Upper lobe of left lung (tissue), 4 donors: ENCODE measurements at regions not wholly inside any gene's neighbourhood (a gene's known extent, or its start where the extent isn't known, plus 50 kb on each side); places are given as distances from the start of the nearest gene placed in this dataset.

Experiments used
- EP300 ChIP-seq, 4 donors: sonication (generic); formaldehyde crosslinking; IDR thresholded peaks; one replicate each; pipeline ENCODE4 v1.5.1; 2017; ENCODE audit warnings: antibody characterized with exemption in 4 of 4, control low read depth in 2 of 4
- POLR2A ChIP-seq, 4 donors: fragments of 450-650 bp; IDR thresholded peaks; one replicate each; pipeline ENCODE4 v1.5.1; 2016 to 2017; ENCODE audit warnings: antibody characterized with exemption in 4 of 4, mild to moderate bottlenecking in 2 of 4
- POLR2AphosphoS5 ChIP-seq, 2 donors: sonication (generic); formaldehyde crosslinking; IDR thresholded peaks; one replicate each; pipeline ENCODE4 v1.5.1; 2017; ENCODE audit warnings: antibody characterized with exemption in 2 of 2
- TF ChIP-seq, protein P1 (sequence below), 6 experiments: fragments of 450-650 bp in 4 of 6; fragments of 200-600 bp in 2 of 6; sonication (generic) in 2 of 6; IDR thresholded peaks; one replicate each; pipeline ENCODE4 v1.5.1; 2016 to 2019; ENCODE audit warnings: antibody characterized with exemption in 6 of 6

DNA sequence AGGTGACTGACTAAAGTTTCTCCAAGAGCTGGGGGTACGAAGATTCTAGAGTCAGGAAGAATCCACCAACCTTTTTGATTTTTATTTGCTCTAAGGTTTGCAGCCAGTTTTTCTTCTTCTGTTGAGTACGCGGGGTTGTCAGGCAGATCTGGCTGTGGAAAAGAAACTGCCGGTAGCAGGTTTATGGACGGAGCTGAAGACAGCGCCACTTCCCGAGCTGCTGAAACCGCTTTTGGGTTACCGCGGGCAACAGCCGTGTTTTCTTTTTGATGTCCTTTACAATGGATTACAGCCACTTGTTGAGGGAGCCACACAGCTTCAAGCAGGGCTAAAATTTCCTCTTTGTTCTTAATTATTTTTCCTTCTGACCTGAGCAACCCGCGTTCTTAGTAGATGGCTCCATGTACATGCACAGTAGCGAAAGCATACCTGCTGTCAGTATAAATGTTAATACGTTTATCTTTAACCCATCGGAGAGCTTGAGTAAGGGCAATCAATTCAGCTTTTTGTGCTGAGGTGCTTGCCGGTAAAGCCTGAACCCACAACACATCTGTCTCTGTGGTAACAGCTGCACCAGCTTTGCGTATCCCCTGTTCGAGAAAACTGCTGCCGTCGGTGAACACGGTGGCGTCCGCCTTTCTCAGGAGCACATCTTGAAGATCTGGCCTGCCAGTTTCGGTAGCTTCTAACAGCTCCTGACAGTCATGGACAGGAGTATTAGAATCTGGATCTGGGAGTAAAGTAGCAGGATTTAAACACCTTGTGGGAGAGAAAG lies 674.3 kb downstream of the TMEM121 start:
- TF ChIP-seq POLR2A (IDR thresholded peaks at IDR 0.05): no peak
- TF ChIP-seq, protein P1, sequence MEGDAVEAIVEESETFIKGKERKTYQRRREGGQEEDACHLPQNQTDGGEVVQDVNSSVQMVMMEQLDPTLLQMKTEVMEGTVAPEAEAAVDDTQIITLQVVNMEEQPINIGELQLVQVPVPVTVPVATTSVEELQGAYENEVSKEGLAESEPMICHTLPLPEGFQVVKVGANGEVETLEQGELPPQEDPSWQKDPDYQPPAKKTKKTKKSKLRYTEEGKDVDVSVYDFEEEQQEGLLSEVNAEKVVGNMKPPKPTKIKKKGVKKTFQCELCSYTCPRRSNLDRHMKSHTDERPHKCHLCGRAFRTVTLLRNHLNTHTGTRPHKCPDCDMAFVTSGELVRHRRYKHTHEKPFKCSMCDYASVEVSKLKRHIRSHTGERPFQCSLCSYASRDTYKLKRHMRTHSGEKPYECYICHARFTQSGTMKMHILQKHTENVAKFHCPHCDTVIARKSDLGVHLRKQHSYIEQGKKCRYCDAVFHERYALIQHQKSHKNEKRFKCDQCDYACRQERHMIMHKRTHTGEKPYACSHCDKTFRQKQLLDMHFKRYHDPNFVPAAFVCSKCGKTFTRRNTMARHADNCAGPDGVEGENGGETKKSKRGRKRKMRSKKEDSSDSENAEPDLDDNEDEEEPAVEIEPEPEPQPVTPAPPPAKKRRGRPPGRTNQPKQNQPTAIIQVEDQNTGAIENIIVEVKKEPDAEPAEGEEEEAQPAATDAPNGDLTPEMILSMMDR (IDR thresholded peaks at IDR 0.05): no peak
- TF ChIP-seq EP300 (IDR thresholded peaks at IDR 0.05): no peak
- TF ChIP-seq POLR2AphosphoS5 (IDR thresholded peaks at IDR 0.05): no peak
